ENCODE measurements at regions not wholly inside any gene's neighbourhood (a gene's known extent, or its start where the extent isn't known, plus 50 kb on each side); places are given as distances from the start of the nearest gene placed in this dataset.
"Not testable (repeated sequence)": the region's sequence is repeated elsewhere in the genome, so short reads cannot be mapped to it uniquely, and the experiment has no call there.

DNA sequence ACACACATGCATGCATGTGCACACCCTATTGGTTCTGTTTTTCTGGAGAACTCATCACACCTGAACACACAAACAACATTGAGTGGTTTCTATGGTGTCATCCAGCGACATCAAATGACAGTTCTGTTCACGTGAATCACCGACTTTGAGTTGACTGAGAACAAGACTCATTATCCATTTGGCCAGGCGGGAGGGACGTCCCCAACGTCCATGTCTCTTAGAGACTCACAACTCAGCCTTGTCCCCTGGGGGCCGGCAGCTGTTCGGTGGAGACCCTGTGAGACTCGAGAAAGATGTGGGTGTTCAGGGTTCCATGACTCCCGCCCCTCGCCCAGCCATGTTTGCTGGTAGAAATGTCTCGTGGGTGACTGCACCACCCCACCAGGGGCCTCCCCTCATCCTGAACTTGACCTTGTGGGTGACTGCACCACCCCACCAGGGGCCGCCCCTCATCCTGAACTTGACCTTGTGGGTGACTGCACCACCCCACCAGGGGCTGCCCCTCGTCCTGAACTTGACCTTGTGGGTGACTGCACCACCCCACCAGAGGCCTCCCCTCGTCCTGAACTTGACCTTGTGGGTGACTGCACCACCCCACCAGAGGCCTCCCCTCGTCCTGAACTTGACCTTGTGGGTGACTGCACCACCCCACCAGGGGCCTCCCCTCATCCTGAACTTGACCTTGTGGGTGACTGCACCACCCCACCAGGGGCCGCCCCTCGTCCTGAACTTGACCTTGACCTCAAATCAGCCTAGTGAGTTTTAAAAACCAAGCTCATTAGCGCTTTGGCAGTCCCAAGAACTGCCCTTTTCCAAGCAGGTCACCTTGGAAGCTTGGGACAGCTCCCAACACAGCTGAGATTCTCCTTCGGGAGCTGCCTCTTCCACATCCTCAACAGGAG is 163.8 kb downstream of the SHANK2 start:
- TF ChIP-seq, protein P1, sequence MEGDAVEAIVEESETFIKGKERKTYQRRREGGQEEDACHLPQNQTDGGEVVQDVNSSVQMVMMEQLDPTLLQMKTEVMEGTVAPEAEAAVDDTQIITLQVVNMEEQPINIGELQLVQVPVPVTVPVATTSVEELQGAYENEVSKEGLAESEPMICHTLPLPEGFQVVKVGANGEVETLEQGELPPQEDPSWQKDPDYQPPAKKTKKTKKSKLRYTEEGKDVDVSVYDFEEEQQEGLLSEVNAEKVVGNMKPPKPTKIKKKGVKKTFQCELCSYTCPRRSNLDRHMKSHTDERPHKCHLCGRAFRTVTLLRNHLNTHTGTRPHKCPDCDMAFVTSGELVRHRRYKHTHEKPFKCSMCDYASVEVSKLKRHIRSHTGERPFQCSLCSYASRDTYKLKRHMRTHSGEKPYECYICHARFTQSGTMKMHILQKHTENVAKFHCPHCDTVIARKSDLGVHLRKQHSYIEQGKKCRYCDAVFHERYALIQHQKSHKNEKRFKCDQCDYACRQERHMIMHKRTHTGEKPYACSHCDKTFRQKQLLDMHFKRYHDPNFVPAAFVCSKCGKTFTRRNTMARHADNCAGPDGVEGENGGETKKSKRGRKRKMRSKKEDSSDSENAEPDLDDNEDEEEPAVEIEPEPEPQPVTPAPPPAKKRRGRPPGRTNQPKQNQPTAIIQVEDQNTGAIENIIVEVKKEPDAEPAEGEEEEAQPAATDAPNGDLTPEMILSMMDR (IDR thresholded peaks at IDR 0.05; ENCODE audit: borderline replicate concordance, extremely low read depth, low read length, poor library complexity, severe bottlenecking), result not testable (repeated sequence)
- TF ChIP-seq EZH2 (IDR thresholded peaks at IDR 0.05; ENCODE audit: borderline replicate concordance, low read depth, low read length, severe bottlenecking), result not testable (repeated sequence)

Measured in DND-41 (cell line).